SJSA1 (cell line): ENCODE measurements at regions not wholly inside any gene's neighbourhood (a gene's known extent, or its start where the extent isn't known, plus 50 kb on each side); places are given as distances from the start of the nearest gene placed in this dataset.

ENCODE experiments used
- DNase-seq, 2 experiments: peaks; one replicate each; pipeline ENCODE4 v3.0.0-alpha.2; 2015 to 2020; ENCODE audit warnings: low spot score in 2 of 2, low read depth in 1 of 2
- H3K27ac ChIP-seq: fragments of 250-450 bp; sonication (Bioruptor Pico); 2 replicates; pipeline ENCODE4 v1.5.1; 2020; ENCODE audit warnings: mild to moderate bottlenecking, moderate library complexity
- H3K27me3 ChIP-seq: fragments of 250-450 bp; sonication (Bioruptor Pico); replicated peaks from 2 replicates; pipeline ENCODE4 v1.5.1; 2020; ENCODE audit warnings: mild to moderate bottlenecking, moderate library complexity
- H3K36me3 ChIP-seq: fragments of 250-450 bp; sonication (Bioruptor Pico); 2 replicates; pipeline ENCODE4 v1.5.1; 2020; ENCODE audit warnings: mild to moderate bottlenecking
- H3K4me1 ChIP-seq: fragments of 250-450 bp; sonication (Bioruptor Pico); replicated peaks from 2 replicates; pipeline ENCODE4 v1.6.1; 2021; ENCODE audit warnings: mild to moderate bottlenecking
- H3K4me3 ChIP-seq: fragments of 250-450 bp; sonication (Bioruptor Pico); 2 replicates; pipeline ENCODE4 v1.5.1; 2020; ENCODE audit warnings: mild to moderate bottlenecking
- H3K9me3 ChIP-seq: fragments of 250-450 bp; sonication (Bioruptor Pico); replicated peaks from 2 replicates; pipeline ENCODE4 v1.5.1; 2020; ENCODE audit warnings: mild to moderate bottlenecking

GRCh38 chr19:16016226-16017137 is 59.8 kb upstream of the TPM4 start:
- H3K27me3 ChIP-seq, result no peaks in the 10 kb centered on the region
- H3K4me1 ChIP-seq, result no peaks in the 10 kb centered on the region
- peak in 1 of 2 experiments; percentile 43 for DNase-seq
- no peak overlapping the region for H3K4me3 ChIP-seq
- no peaks in the 10 kb centered on the region for H3K36me3 ChIP-seq
- H3K9me3 ChIP-seq, result no peaks in the 10 kb centered on the region
- H3K27ac ChIP-seq, result no peak overlapping the region

GRCh38 chr19:16017138-16017490 is 59.2 kb upstream of the TPM4 start:
- Histone ChIP-seq H3K36me3 (no peaks in the 10 kb centered on the region), H3K27ac (no peak overlapping the region), H3K4me3 (no peak overlapping the region), H3K27me3 (no peaks in the 10 kb centered on the region), H3K4me1 (no peaks in the 10 kb centered on the region), H3K9me3 (no peaks in the 10 kb centered on the region)
- DNase-seq, result no peak

- no peaks in the 10 kb centered on the region for H3K4me1 ChIP-seq
- no peaks in the 10 kb centered on the region for H3K27me3 ChIP-seq
- DNase-seq, result no peak
- no peaks in the 10 kb centered on the region for H3K9me3 ChIP-seq
- no peaks in the 10 kb centered on the region for H3K36me3 ChIP-seq
- no peak overlapping the region for H3K4me3 ChIP-seq
- no peak overlapping the region for H3K27ac ChIP-seq
These were observed 58.1 kb upstream of the TPM4 start for GRCh38 chr19:16018106-16018755.

GRCh38 chr19:16018801-16019551 is 57.3 kb upstream of the TPM4 start:
- Histone ChIP-seq H3K9me3 (no peaks in the 10 kb centered on the region), H3K27me3 (no peaks in the 10 kb centered on the region), H3K36me3 (no peaks in the 10 kb centered on the region), H3K27ac (no peak overlapping the region), H3K4me3 (no peak overlapping the region), H3K4me1 (no peaks in the 10 kb centered on the region)
- no peak for DNase-seq

GRCh38 chr19:16019691-16020448 is 56.4 kb upstream of the TPM4 start:
- no peaks in the 10 kb centered on the region for H3K9me3 ChIP-seq
- H3K36me3 ChIP-seq, result no peaks in the 10 kb centered on the region
- H3K27ac ChIP-seq, result no peak overlapping the region
- no peak overlapping the region for H3K4me3 ChIP-seq
- H3K27me3 ChIP-seq, result no peaks in the 10 kb centered on the region
- no peak for DNase-seq
- H3K4me1 ChIP-seq, result no peaks in the 10 kb centered on the region

GRCh38 chr19:16021796-16022195 is 54.5 kb upstream of the TPM4 start:
- H3K27me3 ChIP-seq, result no peaks in the 10 kb centered on the region
- no peak for DNase-seq
- H3K4me3 ChIP-seq, result no peak overlapping the region
- H3K4me1 ChIP-seq, result no peaks in the 10 kb centered on the region
- H3K9me3 ChIP-seq, result no peaks in the 10 kb centered on the region
- no peak overlapping the region for H3K27ac ChIP-seq
- no peaks in the 10 kb centered on the region for H3K36me3 ChIP-seq

- Histone ChIP-seq H3K4me3 (no peak overlapping the region), H3K27me3 (no peaks in the 10 kb centered on the region), H3K27ac (no peak overlapping the region), H3K9me3 (no peaks in the 10 kb centered on the region), H3K36me3 (no peaks in the 10 kb centered on the region), H3K4me1 (no peaks in the 10 kb centered on the region)
- DNase-seq, result peak in 1 of 2 experiments; percentile 44
These were observed 54.0 kb upstream of the TPM4 start for GRCh38 chr19:16022251-16022650.

- Histone ChIP-seq H3K4me3 (no peak overlapping the region), H3K36me3 (no peaks in the 10 kb centered on the region), H3K27me3 (no peaks in the 10 kb centered on the region), H3K27ac (no peak overlapping the region), H3K4me1 (no peaks in the 10 kb centered on the region), H3K9me3 (no peaks in the 10 kb centered on the region)
- no peak for DNase-seq
These were observed 53.6 kb upstream of the TPM4 start for GRCh38 chr19:16022681-16023080.

GRCh38 chr19:16023146-16023915 is 53.0 kb upstream of the TPM4 start:
- no peak overlapping the region for H3K4me3 ChIP-seq
- H3K9me3 ChIP-seq, result no peaks in the 10 kb centered on the region
- H3K27me3 ChIP-seq, result no peaks in the 10 kb centered on the region
- H3K36me3 ChIP-seq, result no peaks in the 10 kb centered on the region
- no peak overlapping the region for H3K27ac ChIP-seq
- no peaks in the 10 kb centered on the region for H3K4me1 ChIP-seq
- DNase-seq, result no peak

GRCh38 chr19:16024266-16025107 is 51.8 kb upstream of the TPM4 start:
- DNase-seq, result no peak
- H3K27ac ChIP-seq, result no peak overlapping the region
- H3K36me3 ChIP-seq, result no peaks in the 10 kb centered on the region
- H3K9me3 ChIP-seq, result no peaks in the 10 kb centered on the region
- no peaks in the 10 kb centered on the region for H3K4me1 ChIP-seq
- H3K4me3 ChIP-seq, result no peak overlapping the region
- no peaks in the 10 kb centered on the region for H3K27me3 ChIP-seq

GRCh38 chr19:16025108-16026101 is 50.9 kb upstream of the TPM4 start:
- Histone ChIP-seq H3K4me1 (no peaks in the 10 kb centered on the region), H3K9me3 (no peaks in the 10 kb centered on the region), H3K27ac (no peak overlapping the region), H3K27me3 (no peaks in the 10 kb centered on the region), H3K36me3 (no peaks in the 10 kb centered on the region), H3K4me3 (no peak overlapping the region)
- DNase-seq, result peak; percentile 40 to 76
